ENCODE measurements at regions not wholly inside any gene's neighbourhood (a gene's known extent, or its start where the extent isn't known, plus 50 kb on each side); places are given as distances from the start of the nearest gene placed in this dataset.
A peak's percentile ranks its signal among the peaks of the same experiment; 100 is the strongest.

DNA sequence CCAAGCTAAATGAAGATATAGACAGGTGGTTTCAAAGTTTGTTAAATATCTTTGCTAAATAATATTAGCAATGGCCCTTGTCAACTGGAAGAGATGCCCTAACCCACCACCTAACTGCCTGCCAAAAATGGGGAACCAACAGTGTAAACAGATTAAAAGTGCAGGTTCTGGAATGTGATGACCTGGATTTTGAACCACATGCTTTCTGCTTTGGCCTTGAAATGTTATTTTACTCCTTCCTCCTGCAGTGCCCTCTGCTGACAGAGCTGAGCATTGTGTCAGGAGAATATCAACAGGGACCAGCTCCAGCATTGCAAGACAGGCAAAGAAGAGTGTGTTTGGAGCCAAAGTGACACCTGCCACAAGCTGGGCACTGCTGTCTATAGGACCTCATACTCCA lies 226.6 kb downstream of the MYLK4 start (continued):
- TF ChIP-seq ZBTB21 (CRISPR knock-in tag; IDR thresholded peaks at IDR 0.05): no peak
- TF ChIP-seq, protein P1, sequence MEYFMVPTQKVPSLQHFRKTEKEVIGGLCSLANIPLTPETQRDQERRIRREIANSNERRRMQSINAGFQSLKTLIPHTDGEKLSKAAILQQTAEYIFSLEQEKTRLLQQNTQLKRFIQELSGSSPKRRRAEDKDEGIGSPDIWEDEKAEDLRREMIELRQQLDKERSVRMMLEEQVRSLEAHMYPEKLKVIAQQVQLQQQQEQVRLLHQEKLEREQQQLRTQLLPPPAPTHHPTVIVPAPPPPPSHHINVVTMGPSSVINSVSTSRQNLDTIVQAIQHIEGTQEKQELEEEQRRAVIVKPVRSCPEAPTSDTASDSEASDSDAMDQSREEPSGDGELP (IDR thresholded peaks at IDR 0.05; ENCODE audit: borderline replicate concordance, low read depth): peak; percentile 22; the same call in 1 of the 2 replicates
- TF ChIP-seq KAT8 (CRISPR knock-in tag; IDR thresholded peaks at IDR 0.05): 0 out of 2 replicates have a peak, but pooled peaks have one; percentile 27
- TF ChIP-seq ZNF205 (CRISPR knock-in tag; IDR thresholded peaks at IDR 0.05): no peak
- 0 out of 2 replicates have a peak, but pooled peaks have one; percentile 36 for TF ChIP-seq JUND (CRISPR knock-in tag; IDR thresholded peaks at IDR 0.05)
- no peak for TF ChIP-seq GPN1 (CRISPR knock-in tag; IDR thresholded peaks at IDR 0.05; ENCODE audit: borderline replicate concordance)
- peak; percentile 63; the same call in 1 of the 2 replicates for TF ChIP-seq FOXK1 (CRISPR knock-in tag; IDR thresholded peaks at IDR 0.05; ENCODE audit: borderline replicate concordance, low read depth)
- no peak for TF ChIP-seq KLF9 (CRISPR knock-in tag; IDR thresholded peaks at IDR 0.05; ENCODE audit: low read depth)
- TF ChIP-seq ZEB1 (IDR thresholded peaks at IDR 0.05; ENCODE audit: insufficient replicate concordance, low read depth): peak; percentile 28
- TF ChIP-seq ZBTB1 (CRISPR knock-in tag; IDR thresholded peaks at IDR 0.05; ENCODE audit: borderline replicate concordance): no peak
- no peak for TF ChIP-seq RBFOX2 (IDR thresholded peaks at IDR 0.05; ENCODE audit: low read depth, low read length)
- TF ChIP-seq RFXANK (CRISPR knock-in tag; IDR thresholded peaks at IDR 0.05): no peak
- peak; percentile 87 for TF ChIP-seq TEAD3 (CRISPR knock-in tag; optimal IDR thresholded peaks at IDR 0.05; ENCODE audit: borderline replicate concordance)
- no peak for TF ChIP-seq ZFP36 (IDR thresholded peaks at IDR 0.05; ENCODE audit: borderline replicate concordance, low read depth, low read length, partially characterized antibody)
- TF ChIP-seq EHMT2 (IDR thresholded peaks at IDR 0.05; ENCODE audit: borderline replicate concordance, low read depth, low read length): peak; percentile 58; the same call in 1 of the 2 replicates
- no peak for TF ChIP-seq MBD4 (IDR thresholded peaks at IDR 0.05; ENCODE audit: borderline replicate concordance, low read length)
- TF ChIP-seq ZNF841 (CRISPR knock-in tag; IDR thresholded peaks at IDR 0.05; ENCODE audit: borderline replicate concordance): no peak
- peak; percentile 47 for TF ChIP-seq FOSL2 (CRISPR knock-in tag; IDR thresholded peaks at IDR 0.05)
- TF ChIP-seq, protein P2, sequence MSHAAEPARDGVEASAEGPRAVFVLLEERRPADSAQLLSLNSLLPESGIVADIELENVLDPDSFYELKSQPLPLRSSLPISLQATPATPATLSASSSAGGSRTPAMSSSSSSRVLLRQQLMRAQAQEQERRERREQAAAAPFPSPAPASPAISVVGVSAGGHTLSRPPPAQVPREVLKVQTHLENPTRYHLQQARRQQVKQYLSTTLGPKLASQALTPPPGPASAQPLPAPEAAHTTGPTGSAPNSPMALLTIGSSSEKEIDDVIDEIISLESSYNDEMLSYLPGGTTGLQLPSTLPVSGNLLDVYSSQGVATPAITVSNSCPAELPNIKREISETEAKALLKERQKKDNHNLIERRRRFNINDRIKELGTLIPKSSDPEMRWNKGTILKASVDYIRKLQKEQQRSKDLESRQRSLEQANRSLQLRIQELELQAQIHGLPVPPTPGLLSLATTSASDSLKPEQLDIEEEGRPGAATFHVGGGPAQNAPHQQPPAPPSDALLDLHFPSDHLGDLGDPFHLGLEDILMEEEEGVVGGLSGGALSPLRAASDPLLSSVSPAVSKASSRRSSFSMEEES (CRISPR knock-in tag; IDR thresholded peaks at IDR 0.05): peak; percentile 50; the same call in 1 of the 2 replicates
- TF ChIP-seq BHLHE40 (IDR thresholded peaks at IDR 0.05; ENCODE audit: low read length): no peak
- TF ChIP-seq, protein P3, sequence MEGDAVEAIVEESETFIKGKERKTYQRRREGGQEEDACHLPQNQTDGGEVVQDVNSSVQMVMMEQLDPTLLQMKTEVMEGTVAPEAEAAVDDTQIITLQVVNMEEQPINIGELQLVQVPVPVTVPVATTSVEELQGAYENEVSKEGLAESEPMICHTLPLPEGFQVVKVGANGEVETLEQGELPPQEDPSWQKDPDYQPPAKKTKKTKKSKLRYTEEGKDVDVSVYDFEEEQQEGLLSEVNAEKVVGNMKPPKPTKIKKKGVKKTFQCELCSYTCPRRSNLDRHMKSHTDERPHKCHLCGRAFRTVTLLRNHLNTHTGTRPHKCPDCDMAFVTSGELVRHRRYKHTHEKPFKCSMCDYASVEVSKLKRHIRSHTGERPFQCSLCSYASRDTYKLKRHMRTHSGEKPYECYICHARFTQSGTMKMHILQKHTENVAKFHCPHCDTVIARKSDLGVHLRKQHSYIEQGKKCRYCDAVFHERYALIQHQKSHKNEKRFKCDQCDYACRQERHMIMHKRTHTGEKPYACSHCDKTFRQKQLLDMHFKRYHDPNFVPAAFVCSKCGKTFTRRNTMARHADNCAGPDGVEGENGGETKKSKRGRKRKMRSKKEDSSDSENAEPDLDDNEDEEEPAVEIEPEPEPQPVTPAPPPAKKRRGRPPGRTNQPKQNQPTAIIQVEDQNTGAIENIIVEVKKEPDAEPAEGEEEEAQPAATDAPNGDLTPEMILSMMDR (CRISPR knock-in tag; IDR thresholded peaks at IDR 0.05): peak; percentile 87
- TF ChIP-seq ZNF644 (CRISPR knock-in tag; IDR thresholded peaks at IDR 0.05; ENCODE audit: low read depth): peak; percentile 58; the same call in 1 of the 2 replicates
- TF ChIP-seq ELF1 (CRISPR knock-in tag; IDR thresholded peaks at IDR 0.05): 0 out of 2 replicates have a peak, but pooled peaks have one; percentile 14
- TF ChIP-seq ZNF136 (CRISPR knock-in tag; IDR thresholded peaks at IDR 0.05; ENCODE audit: low read depth): no peak
- TF ChIP-seq, protein P4, sequence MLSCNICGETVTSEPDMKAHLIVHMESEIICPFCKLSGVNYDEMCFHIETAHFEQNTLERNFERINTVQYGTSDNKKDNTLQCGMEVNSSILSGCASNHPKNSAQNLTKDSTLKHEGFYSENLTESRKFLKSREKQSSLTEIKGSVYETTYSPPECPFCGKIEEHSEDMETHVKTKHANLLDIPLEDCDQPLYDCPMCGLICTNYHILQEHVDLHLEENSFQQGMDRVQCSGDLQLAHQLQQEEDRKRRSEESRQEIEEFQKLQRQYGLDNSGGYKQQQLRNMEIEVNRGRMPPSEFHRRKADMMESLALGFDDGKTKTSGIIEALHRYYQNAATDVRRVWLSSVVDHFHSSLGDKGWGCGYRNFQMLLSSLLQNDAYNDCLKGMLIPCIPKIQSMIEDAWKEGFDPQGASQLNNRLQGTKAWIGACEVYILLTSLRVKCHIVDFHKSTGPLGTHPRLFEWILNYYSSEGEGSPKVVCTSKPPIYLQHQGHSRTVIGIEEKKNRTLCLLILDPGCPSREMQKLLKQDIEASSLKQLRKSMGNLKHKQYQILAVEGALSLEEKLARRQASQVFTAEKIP (CRISPR knock-in tag; IDR thresholded peaks at IDR 0.05; ENCODE audit: borderline replicate concordance): no peak
- 0 out of 2 replicates have a peak, but pooled peaks have one; percentile 19 for TF ChIP-seq ZNF331 (CRISPR knock-in tag; IDR thresholded peaks at IDR 0.05)
- TF ChIP-seq LCORL (IDR thresholded peaks at IDR 0.05): peak; percentile 48; the same call in 1 of the 2 replicates
- no peak for TF ChIP-seq LCORL (CRISPR knock-in tag; IDR thresholded peaks at IDR 0.05)
- TF ChIP-seq SP1 (IDR thresholded peaks at IDR 0.05): no peak
- TF ChIP-seq SP1 (CRISPR knock-in tag; IDR thresholded peaks at IDR 0.05): no peak
